PC-3 (cell line): ENCODE measurements at regions not wholly inside any gene's neighbourhood (a gene's known extent, or its start where the extent isn't known, plus 50 kb on each side); places are given as distances from the start of the nearest gene placed in this dataset.

Experiments
- CTCF ChIP-seq: fragments of 300-600 bp; sonication (generic); conservative IDR thresholded peaks from 2 replicates; pipeline ENCODE4 v1.5.1; 2017; ENCODE audit warnings: antibody characterized with exemption, low read depth, mild to moderate bottlenecking, low read length
- EZH2phosphoT487 ChIP-seq: fragments of 300-600 bp; sonication (generic); IDR thresholded peaks from 2 replicates; pipeline ENCODE4 v1.6.1; 2018; ENCODE audit warnings: mild to moderate bottlenecking, antibody characterized with exemption, low read length, borderline replicate concordance

- TF ChIP-seq CTCF (no peak), EZH2phosphoT487 (no peak)
Observed at GRCh38 chr16:63481060-63481459, 1444.8 kb upstream of the CDH8 start.
